HEK293T (cell line): ENCODE measurements at regions not wholly inside any gene's neighbourhood (a gene's known extent, or its start where the extent isn't known, plus 50 kb on each side); places are given as distances from the start of the nearest gene placed in this dataset.

Source experiments
- BHLHE40 ChIP-seq: fragments of 450-650 bp; IDR thresholded peaks from 2 replicates; pipeline ENCODE4 v1.6.1; 2016; ENCODE audit warnings: mild to moderate bottlenecking, moderate library complexity, borderline replicate concordance
- CTBP1 ChIP-seq: fragments of 450-650 bp; IDR thresholded peaks from 2 replicates; pipeline ENCODE4 v1.6.1; 2016; ENCODE audit warnings: borderline replicate concordance
- ELF4 ChIP-seq: fragments of 450-650 bp; IDR thresholded peaks from 2 replicates; pipeline ENCODE4 v1.6.1; 2017; ENCODE audit warnings: antibody characterized with exemption
- FOXA1 ChIP-seq: fragments of 450-650 bp; IDR thresholded peaks from 2 replicates; pipeline ENCODE4 v1.6.1; 2016; ENCODE audit warnings: mild to moderate bottlenecking
- FOXK2 ChIP-seq: fragments of 450-650 bp; IDR thresholded peaks from 2 replicates; pipeline ENCODE4 v1.6.1; 2016; ENCODE audit warnings: mild to moderate bottlenecking
- FOXM1 ChIP-seq: fragments of 450-650 bp; IDR thresholded peaks from 2 replicates; pipeline ENCODE4 v1.6.1; 2017; ENCODE audit warnings: mild to moderate bottlenecking, borderline replicate concordance
- NFRKB ChIP-seq: fragments of 450-650 bp; IDR thresholded peaks from 2 replicates; pipeline ENCODE4 v1.6.1; 2016; ENCODE audit warnings: mild to moderate bottlenecking, moderate library complexity
- SP1 ChIP-seq: fragments of 450-650 bp; IDR thresholded peaks from 2 replicates; pipeline ENCODE4 v1.6.1; 2017
- SUZ12 ChIP-seq: fragments of 450-650 bp; IDR thresholded peaks from 2 replicates; pipeline ENCODE4 v1.6.1; 2016; ENCODE audit warnings: mild to moderate bottlenecking
- TARDBP ChIP-seq: fragments of 450-650 bp; IDR thresholded peaks from 2 replicates; pipeline ENCODE4 v1.6.1; 2016

DNA sequence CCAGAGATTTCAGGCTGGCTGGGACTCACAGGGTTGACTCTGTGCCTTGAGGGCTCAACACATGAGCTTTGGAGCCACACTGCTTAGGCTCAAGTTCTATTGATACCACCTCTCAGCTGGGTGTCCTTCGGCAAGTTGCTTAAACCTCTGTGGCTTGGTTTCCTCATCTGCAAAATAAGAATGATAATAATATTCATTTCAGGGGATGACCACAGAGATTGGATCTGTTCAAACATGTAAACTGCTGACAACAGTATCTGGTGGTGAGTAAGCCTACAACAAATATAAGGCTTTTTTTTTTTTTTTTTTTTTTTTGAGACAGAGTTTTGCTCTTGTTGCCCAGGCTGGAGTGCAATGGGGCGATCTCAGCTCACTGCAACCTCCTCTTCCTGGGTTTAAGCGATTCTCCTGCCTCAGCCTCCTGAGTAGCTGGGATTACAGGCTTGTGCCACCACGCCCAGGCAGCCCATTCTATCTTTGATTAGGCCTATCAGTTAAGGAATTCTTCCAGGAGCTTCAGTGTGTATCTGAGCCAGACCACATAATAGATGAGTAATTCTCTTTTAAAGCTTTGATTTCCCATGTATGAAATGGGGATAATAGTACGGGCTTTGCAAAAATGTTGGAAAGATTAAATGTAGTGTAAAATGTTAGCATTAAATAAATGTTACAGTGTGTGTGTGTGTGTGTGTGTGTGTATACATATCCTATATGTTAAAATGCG is 437.6 kb downstream of the PRDM2 start:
- no peak for TF ChIP-seq FOXK2
- no peak for TF ChIP-seq FOXM1
- TF ChIP-seq TARDBP, result no peak
- TF ChIP-seq BHLHE40, result no peak
- no peak for TF ChIP-seq FOXA1
- TF ChIP-seq SP1, result no peak
- TF ChIP-seq ELF4, result no peak
- no peak for TF ChIP-seq NFRKB
- no peak for TF ChIP-seq CTBP1
- TF ChIP-seq SUZ12, result no peak
